IPS-20b (cell line): ENCODE measurements at regions not wholly inside any gene's neighbourhood (a gene's known extent, or its start where the extent isn't known, plus 50 kb on each side); places are given as distances from the start of the nearest gene placed in this dataset.

Experiments used
- H3K27ac ChIP-seq: one replicate; pipeline ENCODE4 v1.5.1; 2013; ENCODE audit warnings: low read length
- H3K27me3 ChIP-seq: 2 replicates; pipeline ENCODE4 v1.6.1; 2013; ENCODE audit warnings: mild to moderate bottlenecking, low read length, inconsistent platforms; ENCODE audit not compliant: insufficient read depth
- H3K36me3 ChIP-seq: 2 replicates; pipeline ENCODE4 v1.6.1; 2013; ENCODE audit warnings: low read depth, mild to moderate bottlenecking, inconsistent platforms, low read length, moderate library complexity; ENCODE audit not compliant: insufficient read depth
- H3K4me1 ChIP-seq: 2 replicates; pipeline ENCODE4 v1.6.1; 2013; ENCODE audit warnings: mild to moderate bottlenecking, control low read depth, inconsistent platforms, low read length, moderate library complexity; ENCODE audit not compliant: insufficient read depth
- H3K4me3 ChIP-seq: 2 replicates; pipeline ENCODE4 v1.5.1; 2013; ENCODE audit warnings: mild to moderate bottlenecking, low read length, inconsistent platforms
- H3K9ac ChIP-seq: 2 replicates; pipeline ENCODE4 v1.6.1; 2013; ENCODE audit warnings: low read depth, mild to moderate bottlenecking, inconsistent platforms, low read length, moderate library complexity
- H3K9me3 ChIP-seq: 2 replicates; pipeline ENCODE4 v1.6.1; 2013; ENCODE audit warnings: mild to moderate bottlenecking, low read depth, low read length, inconsistent platforms; ENCODE audit not compliant: insufficient read depth

DNA sequence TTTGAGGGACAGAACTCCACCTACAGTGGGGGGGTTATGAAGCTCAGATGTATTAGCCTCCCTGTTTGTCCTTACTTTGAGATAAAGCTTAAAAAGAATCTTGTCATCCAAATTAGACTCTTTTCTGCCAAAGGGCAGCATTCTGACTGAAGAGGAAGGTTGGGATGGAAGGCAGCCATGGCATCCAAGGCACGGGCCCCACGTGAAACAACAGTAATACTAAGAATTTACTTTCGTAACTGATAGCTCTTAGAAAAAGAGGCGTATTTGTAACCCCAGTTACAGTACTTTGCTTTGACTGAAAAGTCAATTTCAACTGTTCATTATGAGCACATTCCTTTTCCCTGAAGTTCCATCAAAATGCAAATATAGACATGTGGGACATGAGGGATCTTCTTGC, 168.5 kb downstream of the ARRDC3 start:
- no peaks in the 10 kb centered on the region for H3K36me3 ChIP-seq
- H3K9ac ChIP-seq = no peak overlapping the region
- no peak overlapping the region for H3K27ac ChIP-seq
- no peak overlapping the region for H3K4me3 ChIP-seq
- no peaks in the 10 kb centered on the region for H3K27me3 ChIP-seq
- no peaks in the 10 kb centered on the region for H3K9me3 ChIP-seq
- peaks cover 4% of the 10 kb centered on the region for H3K4me1 ChIP-seq
